ENCODE measurements at regions not wholly inside any gene's neighbourhood (a gene's known extent, or its start where the extent isn't known, plus 50 kb on each side); places are given as distances from the start of the nearest gene placed in this dataset.

DNA sequence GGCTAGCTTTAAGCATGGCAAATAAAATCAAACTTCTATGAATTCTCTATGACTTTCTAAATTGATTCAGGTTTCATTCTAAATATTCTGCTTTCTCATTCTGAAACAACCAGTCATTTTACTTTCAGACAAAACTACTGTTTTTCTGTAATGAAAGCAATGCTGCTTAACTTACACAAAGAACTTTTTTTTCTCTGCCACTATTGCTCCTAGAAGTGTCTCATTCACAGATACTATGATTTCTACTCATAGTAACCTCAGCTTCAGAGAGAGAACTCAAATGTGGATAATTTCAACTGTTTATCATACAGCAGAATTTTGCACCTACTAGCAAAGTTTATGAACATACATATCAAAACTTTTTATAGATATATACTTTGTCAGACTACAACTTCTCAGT lies 724.6 kb downstream of the SLITRK5 start:
- H3K4me1 Mint-ChIP-seq (ENCODE audit: unreplicated experiment) = no peaks in the 10 kb centered on the region
- DNase-seq (ENCODE audit: low spot score) = no peak

DNA sequence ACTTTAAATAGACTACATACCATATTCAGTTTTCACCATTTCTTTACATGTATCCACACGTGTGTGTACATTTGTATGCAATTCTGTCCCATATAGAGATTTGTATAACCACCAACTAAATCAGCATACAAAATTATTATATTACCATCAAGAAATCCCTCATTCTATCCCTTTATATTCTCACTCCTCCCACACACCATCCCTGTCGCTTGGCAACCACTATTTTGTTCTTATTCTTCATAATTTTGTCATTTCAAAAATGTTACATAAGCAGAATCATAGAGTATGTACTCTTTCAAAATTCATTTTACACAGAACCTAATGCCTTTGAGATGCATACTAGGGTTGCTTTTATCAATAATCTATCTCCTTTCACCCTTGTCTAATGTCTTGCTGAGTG lies 740.5 kb downstream of the SLITRK5 start:
- TF ChIP-seq, protein P1, sequence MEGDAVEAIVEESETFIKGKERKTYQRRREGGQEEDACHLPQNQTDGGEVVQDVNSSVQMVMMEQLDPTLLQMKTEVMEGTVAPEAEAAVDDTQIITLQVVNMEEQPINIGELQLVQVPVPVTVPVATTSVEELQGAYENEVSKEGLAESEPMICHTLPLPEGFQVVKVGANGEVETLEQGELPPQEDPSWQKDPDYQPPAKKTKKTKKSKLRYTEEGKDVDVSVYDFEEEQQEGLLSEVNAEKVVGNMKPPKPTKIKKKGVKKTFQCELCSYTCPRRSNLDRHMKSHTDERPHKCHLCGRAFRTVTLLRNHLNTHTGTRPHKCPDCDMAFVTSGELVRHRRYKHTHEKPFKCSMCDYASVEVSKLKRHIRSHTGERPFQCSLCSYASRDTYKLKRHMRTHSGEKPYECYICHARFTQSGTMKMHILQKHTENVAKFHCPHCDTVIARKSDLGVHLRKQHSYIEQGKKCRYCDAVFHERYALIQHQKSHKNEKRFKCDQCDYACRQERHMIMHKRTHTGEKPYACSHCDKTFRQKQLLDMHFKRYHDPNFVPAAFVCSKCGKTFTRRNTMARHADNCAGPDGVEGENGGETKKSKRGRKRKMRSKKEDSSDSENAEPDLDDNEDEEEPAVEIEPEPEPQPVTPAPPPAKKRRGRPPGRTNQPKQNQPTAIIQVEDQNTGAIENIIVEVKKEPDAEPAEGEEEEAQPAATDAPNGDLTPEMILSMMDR (IDR thresholded peaks at IDR 0.05; ENCODE audit: unreplicated experiment) = no peak
- H3K36me3 Mint-ChIP-seq (ENCODE audit: low read depth, unreplicated experiment) = no peaks in the 10 kb centered on the region
- H3K4me1 Mint-ChIP-seq (ENCODE audit: unreplicated experiment) = peaks cover 6% of the 10 kb centered on the region
- no peak for DNase-seq (ENCODE audit: low spot score)
- no peak overlapping the region for H3K4me3 Mint-ChIP-seq (ENCODE audit: unreplicated experiment)
- H3K27ac Mint-ChIP-seq (ENCODE audit: unreplicated experiment) = no peak overlapping the region
- no peaks in the 10 kb centered on the region for H3K9me3 Mint-ChIP-seq (ENCODE audit: unreplicated experiment)
- H3K27me3 Mint-ChIP-seq (ENCODE audit: unreplicated experiment) = no peaks in the 10 kb centered on the region

More for the DNA sequence above, 724.6 kb downstream of the SLITRK5 start:
- no peaks in the 10 kb centered on the region for H3K9me3 Mint-ChIP-seq (ENCODE audit: unreplicated experiment)
- TF ChIP-seq, protein P1 (IDR thresholded peaks at IDR 0.05; ENCODE audit: unreplicated experiment) = no peak
- H3K27ac Mint-ChIP-seq (ENCODE audit: unreplicated experiment) = no peak overlapping the region
- no peaks in the 10 kb centered on the region for H3K36me3 Mint-ChIP-seq (ENCODE audit: low read depth, unreplicated experiment)
- no peak overlapping the region for H3K4me3 Mint-ChIP-seq (ENCODE audit: unreplicated experiment)
- H3K27me3 Mint-ChIP-seq (ENCODE audit: unreplicated experiment) = no peaks in the 10 kb centered on the region

DNA sequence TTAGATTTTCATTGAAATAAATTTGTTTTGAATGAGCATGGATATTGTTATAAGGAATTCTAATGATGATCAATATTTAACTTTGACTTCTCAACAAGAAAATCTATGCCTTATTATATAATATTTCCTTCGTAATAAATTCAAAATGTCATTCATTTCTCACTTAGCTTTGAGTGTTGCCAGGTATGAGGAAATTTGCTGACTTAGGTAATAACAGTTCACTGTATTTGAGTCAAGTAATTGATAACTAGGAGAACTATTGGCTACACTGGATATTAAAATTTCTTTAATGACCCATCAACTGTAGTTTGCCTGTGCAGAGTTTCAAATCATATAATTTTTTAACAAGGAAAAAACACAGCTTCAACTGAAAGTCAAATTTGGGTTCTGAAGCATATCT lies 746.6 kb downstream of the SLITRK5 start:
- no peak overlapping the region for H3K27ac Mint-ChIP-seq (ENCODE audit: unreplicated experiment)
- TF ChIP-seq, protein P1 (IDR thresholded peaks at IDR 0.05; ENCODE audit: unreplicated experiment) = no peak
- DNase-seq (ENCODE audit: low spot score) = no peak
- no peak overlapping the region for H3K4me3 Mint-ChIP-seq (ENCODE audit: unreplicated experiment)
- no peaks in the 10 kb centered on the region for H3K9me3 Mint-ChIP-seq (ENCODE audit: unreplicated experiment)
- peaks cover 10% of the 10 kb centered on the region for H3K4me1 Mint-ChIP-seq (ENCODE audit: unreplicated experiment)
- no peaks in the 10 kb centered on the region for H3K27me3 Mint-ChIP-seq (ENCODE audit: unreplicated experiment)
- H3K36me3 Mint-ChIP-seq (ENCODE audit: low read depth, unreplicated experiment) = no peaks in the 10 kb centered on the region

DNA sequence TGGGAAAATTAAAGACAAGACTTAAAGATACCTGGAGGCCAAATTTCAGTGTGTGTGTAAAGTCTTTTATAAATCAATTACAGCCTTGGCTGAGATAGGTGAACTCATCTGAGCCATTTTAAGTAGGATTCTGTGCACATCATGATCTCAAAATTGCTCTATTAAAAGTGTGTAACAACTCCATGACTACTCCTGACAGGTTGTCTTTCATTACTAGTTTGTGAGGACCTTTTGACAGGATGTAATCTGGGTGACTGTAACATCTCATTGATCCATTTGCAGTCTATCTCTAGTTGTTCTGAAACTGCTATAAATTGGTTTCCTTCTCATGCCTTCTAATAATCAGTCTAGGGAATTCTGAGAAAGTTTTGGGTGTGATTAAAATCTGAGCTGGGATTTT lies 753.3 kb downstream of the SLITRK5 start:
- no peaks in the 10 kb centered on the region for H3K27me3 Mint-ChIP-seq (ENCODE audit: unreplicated experiment)
- no peak for DNase-seq (ENCODE audit: low spot score)

DNA sequence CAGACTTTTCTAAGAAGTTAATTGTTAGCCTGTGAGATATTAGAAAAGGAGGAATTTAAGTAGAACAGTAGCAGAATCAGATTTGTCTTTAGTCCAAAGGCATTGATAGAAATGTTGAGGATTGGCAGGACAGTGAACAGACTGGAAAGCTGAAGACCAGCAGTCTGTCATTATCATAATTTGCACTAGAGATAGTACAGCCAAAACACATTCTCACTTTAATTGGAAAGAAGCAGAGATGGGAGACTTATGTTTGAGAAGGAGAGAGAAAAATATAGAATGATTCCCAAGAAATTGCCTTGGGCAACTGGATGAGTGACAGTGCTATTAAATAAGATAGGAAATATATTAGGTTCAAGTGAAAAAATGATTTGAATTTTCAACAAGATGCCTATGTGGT lies 755.5 kb downstream of the SLITRK5 start:
- no peak overlapping the region for H3K27ac Mint-ChIP-seq (ENCODE audit: unreplicated experiment)
- H3K36me3 Mint-ChIP-seq (ENCODE audit: low read depth, unreplicated experiment) = no peaks in the 10 kb centered on the region
- no peak for DNase-seq (ENCODE audit: low spot score)
- H3K9me3 Mint-ChIP-seq (ENCODE audit: unreplicated experiment) = no peaks in the 10 kb centered on the region
- H3K4me3 Mint-ChIP-seq (ENCODE audit: unreplicated experiment) = no peak overlapping the region
- H3K4me1 Mint-ChIP-seq (ENCODE audit: unreplicated experiment) = no peaks in the 10 kb centered on the region
- no peaks in the 10 kb centered on the region for H3K27me3 Mint-ChIP-seq (ENCODE audit: unreplicated experiment)
- TF ChIP-seq, protein P1 (IDR thresholded peaks at IDR 0.05; ENCODE audit: unreplicated experiment) = no peak

More for the DNA sequence above, 753.3 kb downstream of the SLITRK5 start:
- H3K4me3 Mint-ChIP-seq (ENCODE audit: unreplicated experiment) = no peak overlapping the region
- H3K27ac Mint-ChIP-seq (ENCODE audit: unreplicated experiment) = no peak overlapping the region
- TF ChIP-seq, protein P1 (IDR thresholded peaks at IDR 0.05; ENCODE audit: unreplicated experiment) = no peak
- H3K4me1 Mint-ChIP-seq (ENCODE audit: unreplicated experiment) = no peaks in the 10 kb centered on the region
- no peaks in the 10 kb centered on the region for H3K9me3 Mint-ChIP-seq (ENCODE audit: unreplicated experiment)
- H3K36me3 Mint-ChIP-seq (ENCODE audit: low read depth, unreplicated experiment) = no peaks in the 10 kb centered on the region
